ENCODE measurements at regions not wholly inside any gene's neighbourhood (a gene's known extent, or its start where the extent isn't known, plus 50 kb on each side); places are given as distances from the start of the nearest gene placed in this dataset.

DNA sequence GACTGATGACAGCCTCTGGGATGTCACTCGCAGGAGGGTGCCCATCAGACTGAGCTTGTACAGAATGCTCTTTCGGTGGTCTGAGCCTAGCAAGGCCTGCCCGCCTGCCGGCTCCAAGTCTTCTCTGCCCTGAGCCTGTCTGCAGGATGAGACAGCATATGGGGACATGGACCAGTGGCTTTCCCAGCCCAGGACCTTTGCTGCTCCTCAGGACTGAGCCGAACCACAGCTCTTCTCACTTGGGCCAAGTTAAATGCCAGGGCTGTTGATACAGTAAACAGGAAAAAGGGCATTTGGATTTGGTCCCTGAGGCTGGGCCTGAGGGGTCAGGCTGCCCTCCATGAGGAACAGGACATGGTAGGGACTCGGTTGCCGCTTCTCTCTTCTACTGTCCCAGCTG lies 64.3 kb upstream of the EPS8L3 start:
- Histone ChIP-seq H3K27me3 (replicated peaks in 1 of 2; ENCODE audit: control insufficient read depth in 2 of 2, insufficient read depth in 2 of 2, low read length in 1 of 2) (no peaks in the 10 kb centered on the region; a peak in 1 of 4 replicates), H3K4me2 (ENCODE audit: control insufficient read depth, insufficient read depth) (no peak overlapping the region), H3K9ac (ENCODE audit: control insufficient read depth, insufficient read depth, low read length) (no peak overlapping the region), H3K36me3 (ENCODE audit: control insufficient read depth in 2 of 2, insufficient read depth in 2 of 2, low read length in 1 of 2) (no peaks in the 10 kb centered on the region), H3K79me2 (ENCODE audit: control insufficient read depth, insufficient read depth, low read length) (no peaks in the 10 kb centered on the region), H3K4me1 (ENCODE audit: control insufficient read depth, insufficient read depth, low read length) (peaks cover 13% of the 10 kb centered on the region), H4K20me1 (ENCODE audit: control insufficient read depth, insufficient read depth) (no peaks in the 10 kb centered on the region), H3K4me3 (no peak overlapping the region), H3K9me3 (replicated peaks; ENCODE audit: control insufficient read depth, insufficient read depth, low read length) (no peaks in the 10 kb centered on the region), H2AFZ (ENCODE audit: control insufficient read depth, low read depth, low read length) (no peak overlapping the region), H3K27ac (ENCODE audit: control insufficient read depth, insufficient read depth) (no peak overlapping the region)
- in situ Hi-C loops (cut with MboI) (no loop called here), intact Hi-C loops (cut with micrococcal nuclease; ENCODE audit: unreplicated experiment) (no loop called here)
- ChIA-PET CTCF (no interaction called here), POLR2A (no interaction called here), SMC1A (ENCODE audit: uncharacterized antibody, unreplicated experiment) (no interaction called here), RAD21 (ENCODE audit: unreplicated experiment) (no interaction called here)
- ATAC-seq: no peak
- no peak for TF ChIP-seq YBX1 (IDR thresholded peaks at IDR 0.05)
- no peak for TF ChIP-seq FOXK2 (IDR thresholded peaks at IDR 0.05)
- TF ChIP-seq CREB1 (IDR thresholded peaks at IDR 0.05; ENCODE audit: low read depth): no peak
- no peak for TF ChIP-seq RCOR1 (conservative IDR thresholded peaks at IDR 0.05; ENCODE audit: low read depth, low read length)
- no peak for TF ChIP-seq ESRRA (IDR thresholded peaks at IDR 0.05; ENCODE audit: low read length)
- no peak for FAIRE-seq
- 72% methylated on average over 7 of the region's 7 CpGs for WGBS (ENCODE audit: insufficient coverage, insufficient replicate concordance, low lambda C conversion rate, missing lambda C conversion rate)
- no TSS peak for BruUV-seq (replicated peaks)
- DNase-seq (ENCODE audit: low read depth, low spot score): no peak

GRCh38 chr1:109827466-109827865 lies 63.7 kb upstream of the EPS8L3 start:
- H3K79me2 ChIP-seq (ENCODE audit: control insufficient read depth, insufficient read depth, low read length): no peaks in the 10 kb centered on the region
- H3K27ac ChIP-seq (ENCODE audit: control insufficient read depth, insufficient read depth): no peak overlapping the region
- no peaks in the 10 kb centered on the region; a peak in 1 of 4 replicates for H3K27me3 ChIP-seq (replicated peaks in 1 of 2; ENCODE audit: control insufficient read depth in 2 of 2, insufficient read depth in 2 of 2, low read length in 1 of 2)
- no TSS peak for BruUV-seq (replicated peaks)
- H3K4me3 ChIP-seq: no peak overlapping the region
- TF ChIP-seq IKZF1 (conservative IDR thresholded peaks at IDR 0.05): no peak
- H3K9ac ChIP-seq (ENCODE audit: control insufficient read depth, insufficient read depth, low read length): no peak overlapping the region
- in situ Hi-C loops (cut with MboI): no loop called here
- H3K4me1 ChIP-seq (ENCODE audit: control insufficient read depth, insufficient read depth, low read length): peaks cover 13% of the 10 kb centered on the region
- ChIA-PET RAD21 (ENCODE audit: unreplicated experiment) (no interaction called here), SMC1A (ENCODE audit: uncharacterized antibody, unreplicated experiment) (no interaction called here), POLR2A (no interaction called here), CTCF (no interaction called here)
- DNase-seq (ENCODE audit: low read depth, low spot score) (no peak), FAIRE-seq (no peak), ATAC-seq (no peak)
- no peaks in the 10 kb centered on the region for H3K36me3 ChIP-seq (ENCODE audit: control insufficient read depth in 2 of 2, insufficient read depth in 2 of 2, low read length in 1 of 2)
- H4K20me1 ChIP-seq (ENCODE audit: control insufficient read depth, insufficient read depth): no peaks in the 10 kb centered on the region
- intact Hi-C loops (cut with micrococcal nuclease; ENCODE audit: unreplicated experiment): no loop called here
- no peak overlapping the region for H2AFZ ChIP-seq (ENCODE audit: control insufficient read depth, low read depth, low read length)
- H3K9me3 ChIP-seq (replicated peaks; ENCODE audit: control insufficient read depth, insufficient read depth, low read length): no peaks in the 10 kb centered on the region
- WGBS (ENCODE audit: insufficient coverage, insufficient replicate concordance, low lambda C conversion rate, missing lambda C conversion rate): 42% methylated on average over 4 of the region's 4 CpGs
- no peak overlapping the region for H3K4me2 ChIP-seq (ENCODE audit: control insufficient read depth, insufficient read depth)

Measured in GM12878 (cell line).